Esophagus muscularis mucosa (tissue), 4 donors: ENCODE measurements at regions not wholly inside any gene's neighbourhood (a gene's known extent, or its start where the extent isn't known, plus 50 kb on each side); places are given as distances from the start of the nearest gene placed in this dataset.

Source experiments
- CTCF ChIP-seq, 3 experiments: fragments of 200-600 bp in 2 of 3; fragments of 450-650 bp in 1 of 3; sonication (generic) in 2 of 3; IDR thresholded peaks; one replicate each; pipeline ENCODE4 v1.5.1; 2017 to 2019; ENCODE audit warnings: antibody characterized with exemption in 3 of 3, mild to moderate bottlenecking in 2 of 3, moderate library complexity in 1 of 3
- EP300 ChIP-seq: sonication (generic); formaldehyde crosslinking; IDR thresholded peaks from one replicate; pipeline ENCODE4 v1.6.1; 2017; ENCODE audit warnings: antibody characterized with exemption
- POLR2A ChIP-seq: fragments of 450-650 bp; IDR thresholded peaks from one replicate; pipeline ENCODE4 v1.6.1; 2017; ENCODE audit warnings: antibody characterized with exemption, moderate library complexity, mild to moderate bottlenecking, low read depth

DNA sequence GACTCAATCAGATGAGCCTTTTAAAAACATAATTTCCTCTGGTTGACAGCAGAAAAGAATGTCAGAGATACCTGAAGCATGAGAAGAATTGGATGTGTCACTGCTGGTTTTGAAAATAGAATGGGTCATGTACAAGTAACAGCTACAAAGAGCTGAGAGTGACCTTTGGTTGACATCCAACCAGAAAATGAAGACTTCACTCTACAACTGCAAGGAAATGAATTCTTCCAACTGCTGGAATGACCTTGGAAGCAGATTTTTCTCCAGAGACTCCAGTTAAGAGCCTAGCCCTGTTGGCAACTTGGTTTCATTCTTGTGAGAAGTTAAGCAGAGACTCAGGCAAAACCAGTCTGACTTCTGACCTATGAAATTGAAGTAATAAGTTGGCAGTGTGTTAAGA, 505.9 kb downstream of the SLC16A7 start:
- TF ChIP-seq POLR2A (no peak), CTCF (IDR thresholded peaks at IDR 0.05) (no peak), EP300 (no peak)
